ENCODE measurements at regions not wholly inside any gene's neighbourhood (a gene's known extent, or its start where the extent isn't known, plus 50 kb on each side); places are given as distances from the start of the nearest gene placed in this dataset.
A peak's percentile ranks its signal among the peaks of the same experiment; 100 is the strongest.

- no peak for TF ChIP-seq EZH2 (IDR thresholded peaks at IDR 0.05; ENCODE audit: low read length, missing control alignments)
- TF ChIP-seq CTCF (conservative IDR thresholded peaks at IDR 0.05 in 1 of 2, IDR thresholded peaks at IDR 0.05 in 1 of 2; ENCODE audit: low read depth in 1 of 2, low read length in 2 of 2) = no peak
- no peaks in the 10 kb centered on the region for H4K20me1 ChIP-seq (ENCODE audit: control insufficient read depth, extremely low read depth, insufficient read depth, low read length)
- no peak overlapping the region for H3K27ac ChIP-seq (ENCODE audit: insufficient read depth, low read length)
- H3K79me2 ChIP-seq (ENCODE audit: control insufficient read depth, insufficient read depth, low read length) = no peaks in the 10 kb centered on the region
- no peaks in the 10 kb centered on the region for H3K36me3 ChIP-seq (ENCODE audit: control insufficient read depth, insufficient read depth, low read length)
- DNase-seq (ENCODE audit: low read depth in 2 of 2) = no peak
- no peak overlapping the region for H3K4me3 ChIP-seq (replicated peaks in 1 of 4; ENCODE audit: control extremely low read depth in 1 of 4, insufficient read depth in 1 of 4, low read depth in 3 of 4, low read length in 4 of 4)
- H3K9ac ChIP-seq (ENCODE audit: insufficient read depth, low read length) = no peak overlapping the region
- no peak overlapping the region for H2AFZ ChIP-seq (ENCODE audit: low read length)
- no peaks in the 10 kb centered on the region for H3K9me3 ChIP-seq (ENCODE audit: control insufficient read depth, insufficient read depth, low read depth, low read length)
- H3K4me2 ChIP-seq (ENCODE audit: extremely low read depth, insufficient read depth, low read length) = no peak overlapping the region
- H3K4me1 ChIP-seq (ENCODE audit: control insufficient read depth, extremely low read depth, insufficient read depth, low read length) = no peaks in the 10 kb centered on the region
- no peaks in the 10 kb centered on the region for H3K27me3 ChIP-seq (ENCODE audit: control insufficient read depth, insufficient read depth, low read length)
Observed at GRCh38 chr3:86594838-86595237, 396.1 kb downstream of the VGLL3 start.

- Histone ChIP-seq H2AFZ (ENCODE audit: low read length) (no peak overlapping the region), H3K4me3 (replicated peaks in 1 of 4; ENCODE audit: control extremely low read depth in 1 of 4, insufficient read depth in 1 of 4, low read depth in 3 of 4, low read length in 4 of 4) (no peak overlapping the region), H3K27ac (ENCODE audit: insufficient read depth, low read length) (no peak overlapping the region), H3K4me1 (ENCODE audit: control insufficient read depth, extremely low read depth, insufficient read depth, low read length) (no peaks in the 10 kb centered on the region), H3K36me3 (ENCODE audit: control insufficient read depth, insufficient read depth, low read length) (no peaks in the 10 kb centered on the region), H3K9ac (ENCODE audit: insufficient read depth, low read length) (no peak overlapping the region), H3K9me3 (ENCODE audit: control insufficient read depth, insufficient read depth, low read depth, low read length) (no peaks in the 10 kb centered on the region), H3K79me2 (ENCODE audit: control insufficient read depth, insufficient read depth, low read length) (no peaks in the 10 kb centered on the region), H4K20me1 (ENCODE audit: control insufficient read depth, extremely low read depth, insufficient read depth, low read length) (no peaks in the 10 kb centered on the region), H3K4me2 (ENCODE audit: extremely low read depth, insufficient read depth, low read length) (no peak overlapping the region), H3K27me3 (ENCODE audit: control insufficient read depth, insufficient read depth, low read length) (no peaks in the 10 kb centered on the region)
- no peak for DNase-seq (ENCODE audit: low read depth in 2 of 2)
- no peak for TF ChIP-seq CTCF (conservative IDR thresholded peaks at IDR 0.05 in 1 of 2, IDR thresholded peaks at IDR 0.05 in 1 of 2; ENCODE audit: low read depth in 1 of 2, low read length in 2 of 2)
- TF ChIP-seq EZH2 (IDR thresholded peaks at IDR 0.05; ENCODE audit: low read length, missing control alignments) = no peak
Observed at GRCh38 chr3:86578071-86578470, 412.9 kb downstream of the VGLL3 start.

GRCh38 chr3:86563400-86563970 lies 427.5 kb downstream of the VGLL3 start:
- DNase-seq (ENCODE audit: low read depth in 2 of 2) = peak; percentile 30 to 60
- Histone ChIP-seq H3K9me3 (ENCODE audit: control insufficient read depth, insufficient read depth, low read depth, low read length) (no peaks in the 10 kb centered on the region), H2AFZ (ENCODE audit: low read length) (no peak overlapping the region), H3K79me2 (ENCODE audit: control insufficient read depth, insufficient read depth, low read length) (no peaks in the 10 kb centered on the region), H3K27ac (ENCODE audit: insufficient read depth, low read length) (no peak overlapping the region), H3K4me1 (ENCODE audit: control insufficient read depth, extremely low read depth, insufficient read depth, low read length) (no peaks in the 10 kb centered on the region), H3K36me3 (ENCODE audit: control insufficient read depth, insufficient read depth, low read length) (no peaks in the 10 kb centered on the region), H3K4me2 (ENCODE audit: extremely low read depth, insufficient read depth, low read length) (no peak overlapping the region), H3K27me3 (ENCODE audit: control insufficient read depth, insufficient read depth, low read length) (no peaks in the 10 kb centered on the region), H3K9ac (ENCODE audit: insufficient read depth, low read length) (no peak overlapping the region), H4K20me1 (ENCODE audit: control insufficient read depth, extremely low read depth, insufficient read depth, low read length) (no peaks in the 10 kb centered on the region), H3K4me3 (replicated peaks in 1 of 4; ENCODE audit: control extremely low read depth in 1 of 4, insufficient read depth in 1 of 4, low read depth in 3 of 4, low read length in 4 of 4) (no peak overlapping the region)
- TF ChIP-seq EZH2 (IDR thresholded peaks at IDR 0.05; ENCODE audit: low read length, missing control alignments) (no peak), CTCF (conservative IDR thresholded peaks at IDR 0.05 in 1 of 2, IDR thresholded peaks at IDR 0.05 in 1 of 2; ENCODE audit: low read depth in 1 of 2, low read length in 2 of 2) (peak in 1 of 2 donors; percentile 62)
